ENCODE measurements at regions not wholly inside any gene's neighbourhood (a gene's known extent, or its start where the extent isn't known, plus 50 kb on each side); places are given as distances from the start of the nearest gene placed in this dataset.
A peak's percentile ranks its signal among the peaks of the same experiment; 100 is the strongest.

DNA sequence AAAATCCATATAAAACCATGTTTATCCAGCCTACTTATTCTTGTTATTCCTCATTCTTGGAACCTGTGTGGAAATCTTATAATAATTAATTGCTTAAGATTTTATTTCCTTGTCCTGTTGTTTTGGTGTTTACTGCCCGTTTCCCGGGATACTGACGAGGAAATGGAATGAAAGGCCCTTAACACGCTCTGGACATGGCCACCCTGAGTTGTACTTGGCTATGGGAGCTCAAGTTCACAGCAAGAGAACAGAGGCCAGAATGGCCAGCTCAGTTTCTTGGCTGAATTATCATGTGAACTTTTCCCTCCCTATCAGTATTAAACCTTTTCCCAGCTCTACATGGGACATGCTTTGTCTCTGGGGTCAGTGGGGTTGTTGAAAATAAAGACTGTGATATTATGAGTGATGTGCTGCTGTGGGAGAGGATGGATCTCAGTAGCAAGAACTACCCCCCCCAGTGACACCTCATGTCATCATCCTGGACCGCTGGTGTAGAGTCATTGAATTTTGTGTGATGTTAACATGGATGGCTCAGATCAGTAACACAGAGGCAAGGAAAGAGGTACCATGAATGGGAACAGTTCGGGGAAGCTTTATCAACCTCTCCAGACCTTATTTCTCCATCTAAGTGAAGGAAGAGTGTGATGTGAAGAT is 87.0 kb upstream of the IGFBP3 start:
- DNase-seq (ENCODE audit: low spot score) = no peak

DNA sequence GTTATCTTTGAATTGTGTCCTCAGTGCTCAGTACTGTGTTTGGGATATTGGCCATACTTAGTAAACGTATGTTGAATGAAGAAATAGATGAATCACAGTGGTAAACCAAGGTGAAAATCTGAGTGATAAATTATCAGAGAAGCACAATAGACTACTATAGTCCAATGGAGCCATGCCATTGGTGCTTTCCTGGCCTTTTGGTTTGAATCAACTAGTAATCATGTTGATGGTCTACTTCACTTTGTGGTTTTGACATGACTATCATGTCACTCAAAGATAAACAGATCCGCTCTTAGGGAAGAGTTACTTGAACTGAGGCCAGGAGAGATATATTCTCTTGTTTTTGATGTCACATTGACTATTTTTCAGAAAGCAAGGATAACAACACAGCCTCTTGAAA is 86.1 kb upstream of the IGFBP3 start:
- DNase-seq (ENCODE audit: low spot score) = no peak

DNA sequence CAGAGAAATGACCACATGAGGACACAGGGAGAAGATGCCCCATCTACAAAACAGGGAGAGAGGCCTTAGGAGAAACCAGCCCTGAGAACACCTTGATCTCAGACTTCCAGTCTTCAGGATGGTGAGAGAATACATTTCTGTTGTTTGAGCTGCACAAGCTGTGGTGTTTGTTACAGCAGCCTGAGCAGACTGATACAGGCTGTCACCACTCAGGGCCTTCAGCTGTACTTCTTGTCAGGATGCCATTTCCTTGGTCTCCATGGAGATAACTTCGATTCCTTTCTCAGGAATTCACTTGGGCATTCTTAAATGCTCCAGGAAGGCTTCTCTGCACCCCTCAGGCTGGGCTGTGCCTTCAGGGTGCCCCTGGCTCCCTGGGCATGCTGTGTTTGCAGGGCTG is 85.7 kb upstream of the IGFBP3 start:
- DNase-seq (ENCODE audit: low spot score) = no peak

DNA sequence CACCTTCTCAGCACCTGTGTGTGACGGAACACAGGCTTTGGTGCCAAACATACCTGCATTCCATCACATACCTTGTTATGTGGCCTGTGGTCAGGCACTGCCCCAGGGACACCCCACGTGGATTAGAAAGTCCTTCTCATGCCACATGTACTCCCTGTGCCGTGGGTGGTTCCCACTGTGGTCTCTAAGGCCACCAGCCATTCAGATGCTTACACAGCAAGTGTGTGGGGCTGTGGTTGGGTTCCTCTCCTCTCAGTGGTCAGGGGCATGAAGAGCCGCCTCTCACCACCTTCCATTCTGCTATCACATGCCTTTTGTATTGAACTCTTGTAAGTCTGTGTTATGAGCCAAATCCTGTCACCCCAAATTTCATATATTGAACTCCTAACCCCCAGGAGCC is 85.1 kb upstream of the IGFBP3 start:
- DNase-seq (ENCODE audit: low spot score) = no peak

DNA sequence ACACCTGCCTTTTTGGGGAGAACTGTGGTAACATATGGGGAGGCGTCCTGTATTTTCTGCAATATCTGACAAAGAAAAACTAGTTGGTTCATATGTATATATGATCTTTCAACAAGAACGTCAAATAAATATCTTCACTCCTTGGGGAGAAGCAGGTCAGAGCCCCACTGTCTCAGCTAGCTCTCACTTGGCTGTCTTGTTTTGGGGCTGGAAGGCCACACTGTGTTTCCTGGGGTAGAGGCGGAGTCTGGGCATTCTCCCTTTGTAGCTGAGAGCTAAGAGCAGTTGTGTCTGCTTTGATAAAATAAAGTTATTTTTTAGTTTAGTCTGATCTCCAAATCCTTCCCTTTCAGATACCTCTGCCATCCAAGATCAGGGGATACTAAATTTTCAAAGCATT is 83.9 kb upstream of the IGFBP3 start:
- DNase-seq (ENCODE audit: low spot score) = no peak

DNA sequence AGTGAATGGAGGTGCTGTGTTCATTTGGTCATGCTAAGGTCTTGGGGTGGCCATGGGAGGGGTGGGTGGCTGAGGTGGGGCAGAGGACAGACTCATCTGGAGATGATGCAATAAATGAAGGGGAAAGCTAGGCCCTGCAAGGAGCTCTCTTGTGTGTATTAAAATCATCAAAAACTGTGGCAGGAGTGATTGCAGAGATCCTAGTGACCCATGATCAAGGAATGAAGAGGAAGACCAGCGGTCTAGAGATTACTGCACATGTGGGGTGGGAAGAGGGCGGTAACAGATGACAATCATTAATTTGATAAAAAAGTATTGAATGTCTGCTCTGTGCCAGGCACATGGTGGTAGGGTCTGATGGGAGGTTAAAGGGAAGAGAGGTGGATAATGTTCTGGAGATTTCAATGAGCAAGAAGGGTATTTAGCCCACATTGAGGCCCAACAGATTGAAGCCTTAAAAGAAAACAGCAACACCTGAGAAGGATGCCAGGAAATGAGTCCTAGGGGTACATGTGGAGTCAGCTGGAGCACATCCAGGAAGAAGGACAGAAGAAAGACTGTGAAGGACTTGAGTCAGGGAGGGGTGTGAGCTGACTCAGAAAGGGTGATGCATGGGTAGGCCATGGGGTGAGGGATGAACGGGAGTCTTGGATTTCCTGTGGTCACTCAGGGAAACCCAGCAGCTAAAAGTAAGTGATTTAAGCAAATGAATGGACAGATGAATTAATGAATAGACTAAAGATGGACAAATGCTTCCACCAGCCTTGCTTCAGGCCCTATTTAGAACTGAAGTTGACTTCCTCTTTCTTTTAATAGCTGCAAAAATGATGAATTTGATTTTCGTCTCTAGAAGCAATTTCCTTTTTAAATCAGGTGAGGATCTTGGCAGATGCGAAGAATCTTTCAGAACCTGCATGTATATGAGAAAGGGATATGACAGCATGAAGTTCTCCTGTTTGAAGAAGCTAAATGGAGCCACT is 83.1 kb upstream of the IGFBP3 start:
- DNase-seq (ENCODE audit: low spot score) = peak; percentile 56

DNA sequence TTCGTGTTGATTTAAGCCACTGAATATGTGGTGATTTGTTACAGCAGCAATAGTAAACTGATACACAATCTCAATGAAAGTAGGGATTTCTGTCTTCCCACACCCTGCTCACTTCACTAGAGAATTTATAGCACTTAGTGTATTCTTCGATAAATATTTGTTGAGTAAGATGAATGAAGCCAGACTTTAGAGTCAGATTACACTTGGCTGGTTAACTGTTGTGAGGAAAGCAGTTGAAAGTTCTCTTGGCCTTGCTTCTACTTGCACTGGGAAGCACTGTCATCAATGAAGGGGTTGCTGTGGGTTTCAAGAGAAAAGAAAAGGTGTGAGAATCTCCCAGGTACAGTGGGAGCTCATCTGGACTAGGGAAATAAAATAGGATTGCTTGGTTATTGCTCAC is 82.1 kb upstream of the IGFBP3 start:
- no peak for DNase-seq (ENCODE audit: low spot score)

DNA sequence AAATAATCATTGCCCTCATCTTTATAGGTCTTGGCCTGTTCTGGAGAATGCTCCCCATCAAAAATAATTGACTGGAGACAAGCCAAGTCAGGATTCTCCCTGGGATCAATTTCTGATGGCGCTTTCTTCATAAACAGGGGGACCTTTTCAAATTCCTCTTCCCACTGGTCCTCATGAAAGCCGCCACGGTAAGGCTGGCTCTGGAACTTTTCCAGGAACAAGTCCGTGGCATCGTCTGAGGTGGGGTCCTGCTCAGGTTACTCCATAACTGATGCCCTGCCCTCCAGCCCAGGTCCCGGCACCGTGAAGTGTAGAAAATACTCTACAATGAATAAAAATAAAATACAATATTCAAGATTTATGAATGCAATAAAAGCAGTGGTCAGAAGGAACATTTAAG is 79.4 kb upstream of the IGFBP3 start:
- no peak for DNase-seq (ENCODE audit: low spot score)

DNA sequence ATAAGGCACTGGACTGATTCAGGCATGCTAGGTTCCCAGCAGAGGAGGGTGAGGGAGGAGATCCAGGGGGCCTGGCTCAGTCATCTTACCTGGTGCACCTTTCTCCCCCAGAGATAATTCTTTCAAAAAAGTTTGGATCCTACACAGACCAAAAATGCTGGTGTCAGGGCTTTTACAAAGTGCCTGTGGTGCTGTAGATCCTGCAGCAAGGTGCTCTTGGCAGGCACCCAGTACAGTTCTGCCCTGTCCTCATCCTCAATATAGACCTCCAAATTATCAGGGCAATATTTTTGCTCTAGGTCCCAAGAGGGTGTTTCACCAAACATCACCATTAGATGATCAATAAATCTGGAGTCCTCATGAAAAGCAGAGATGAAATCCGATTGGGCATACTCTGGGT is 78.5 kb upstream of the IGFBP3 start:
- no peak for DNase-seq (ENCODE audit: low spot score)

DNA sequence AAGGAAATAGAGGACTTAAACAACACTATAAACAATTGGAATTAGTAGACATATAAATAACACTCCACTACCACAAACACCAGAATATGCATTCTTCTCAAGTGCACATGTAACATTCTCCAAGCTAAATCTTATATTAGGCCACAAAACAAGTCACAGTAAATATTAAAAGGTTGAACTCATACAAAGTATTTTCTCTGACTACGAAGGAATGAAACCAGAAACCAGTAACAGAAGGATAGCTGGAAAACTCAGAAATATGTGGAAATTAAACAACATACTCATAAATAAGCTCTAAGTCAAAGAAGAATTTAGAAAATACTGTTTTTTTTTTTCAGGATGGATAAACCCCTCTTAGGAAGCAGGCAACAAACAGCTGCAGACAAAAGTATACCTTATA is 77.4 kb upstream of the IGFBP3 start:
- no peak for DNase-seq (ENCODE audit: low spot score)

DNA sequence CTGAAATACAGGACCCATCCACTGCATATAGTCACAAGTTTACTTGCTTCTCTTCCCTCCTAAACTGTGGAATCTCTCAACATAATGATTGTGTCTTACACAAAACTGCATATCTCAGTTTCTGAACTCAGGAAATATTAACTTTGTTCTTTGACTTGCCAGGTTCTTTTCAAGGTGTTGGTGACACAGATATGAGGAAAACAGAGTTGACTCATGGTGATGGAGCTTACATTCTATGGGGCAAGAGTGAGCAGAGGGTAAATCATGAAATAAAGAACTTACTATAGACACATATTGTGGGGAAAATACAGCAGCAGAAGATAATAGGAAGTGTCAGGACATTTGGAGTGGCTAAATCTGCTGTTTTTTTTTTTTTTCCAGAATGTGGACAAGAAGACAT is 72.5 kb upstream of the IGFBP3 start:
- no peak for DNase-seq (ENCODE audit: low spot score)

DNA sequence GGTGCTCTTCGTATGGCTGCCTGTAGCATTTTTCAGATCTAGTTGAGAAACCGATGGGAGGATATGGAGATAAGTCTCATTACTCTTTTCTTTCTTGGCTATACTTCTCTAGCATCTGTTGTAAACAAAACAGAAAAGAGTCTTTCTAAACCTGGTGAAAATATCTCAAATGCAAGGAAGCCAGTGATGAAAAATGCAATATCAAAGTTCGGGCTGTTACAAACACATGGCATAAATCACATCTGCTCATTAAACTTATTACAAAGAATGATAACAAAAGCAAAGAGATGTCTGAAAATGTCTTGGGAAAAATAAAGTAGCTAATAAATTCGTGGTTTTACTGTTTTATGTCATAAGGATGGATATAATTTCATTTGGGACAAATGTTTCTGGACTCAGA is 71.8 kb upstream of the IGFBP3 start:
- DNase-seq (ENCODE audit: low spot score) = no peak

DNA sequence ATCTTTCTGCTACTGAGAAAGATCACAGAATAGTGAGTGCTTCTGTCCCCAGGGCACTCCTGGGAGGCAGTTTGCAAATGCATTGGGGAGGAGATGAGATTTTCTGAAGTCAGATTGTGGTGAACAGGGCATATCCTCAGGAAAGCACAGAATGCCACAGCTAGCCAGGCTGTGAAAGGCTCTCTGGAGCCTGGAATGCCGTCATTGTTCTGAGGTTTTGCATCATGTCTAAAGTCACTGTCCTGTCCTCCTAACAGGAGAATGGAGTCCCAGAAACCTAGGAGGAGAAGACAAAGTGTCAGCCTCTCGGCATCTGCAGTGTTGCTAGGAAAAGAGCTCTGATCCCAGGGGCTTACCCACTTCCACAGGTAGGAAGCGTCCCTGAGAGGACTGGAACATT is 69.2 kb upstream of the IGFBP3 start:
- no peak for DNase-seq (ENCODE audit: low spot score)

DNA sequence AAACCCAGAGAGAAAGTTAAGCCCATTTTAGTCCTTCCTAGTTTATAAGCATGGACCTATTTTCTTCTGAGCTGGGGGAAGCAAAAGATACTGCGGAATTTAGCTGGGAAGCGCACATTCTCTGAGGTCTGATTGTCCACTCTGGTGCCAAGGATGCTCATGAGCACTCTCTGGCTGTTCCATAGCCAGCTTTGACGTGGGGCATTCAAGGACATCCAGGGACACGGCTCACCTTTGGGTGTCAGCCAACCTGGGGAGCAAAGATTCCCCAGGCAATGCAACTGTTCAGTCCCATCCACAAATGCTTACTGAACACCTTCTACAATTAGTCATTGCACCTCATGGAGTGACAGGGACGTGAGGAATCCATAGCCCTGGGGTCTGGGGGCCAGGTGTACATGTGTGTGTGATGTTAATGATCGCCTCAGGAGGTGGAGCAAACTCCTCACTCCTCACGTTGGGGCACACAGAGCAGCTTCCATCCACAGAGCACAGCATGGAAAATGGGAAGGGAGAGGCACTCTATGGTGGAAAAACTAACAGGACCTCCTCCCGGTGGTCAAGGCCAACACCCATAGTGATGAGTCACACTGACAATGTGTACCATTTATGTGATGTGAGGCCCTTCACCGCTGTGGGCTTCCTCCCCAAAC is 67.5 kb upstream of the IGFBP3 start:
- no peak for DNase-seq (ENCODE audit: low spot score)

DNA sequence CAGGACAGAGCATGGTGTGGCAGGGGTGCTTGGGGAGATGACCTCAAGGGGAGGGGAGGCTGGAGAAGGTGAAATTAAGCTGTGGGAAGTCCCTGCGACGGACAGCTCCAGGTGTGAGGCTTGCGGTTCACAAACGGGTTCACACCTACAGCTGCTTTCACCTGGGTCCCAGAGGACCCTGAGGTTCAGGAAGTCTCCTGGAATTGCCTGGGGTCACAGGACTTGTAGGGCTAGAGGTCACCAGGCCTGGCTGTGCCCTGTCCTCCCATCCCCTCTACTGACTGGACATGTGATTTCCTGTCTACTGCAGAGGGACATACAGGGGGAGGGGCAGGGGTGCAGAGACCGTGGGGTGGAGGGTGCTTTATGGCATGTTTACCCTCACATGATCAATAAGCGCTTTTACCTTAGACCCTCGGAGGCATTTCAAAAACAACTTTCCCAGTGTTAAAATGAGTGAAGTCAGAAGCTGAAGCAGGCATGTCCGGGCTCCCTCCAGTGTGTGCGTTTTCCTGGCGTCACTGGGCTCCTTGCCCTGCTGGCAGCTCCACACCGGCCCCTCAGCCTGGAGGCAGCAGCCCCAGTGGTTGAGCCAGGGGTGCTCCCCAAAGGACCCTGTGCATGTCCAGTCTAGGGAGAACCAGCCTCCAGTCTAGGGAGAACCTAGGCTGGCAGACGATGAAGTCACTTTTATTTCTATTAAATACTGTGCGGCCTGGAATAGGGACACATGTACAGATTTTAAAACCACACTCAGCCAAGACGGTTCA is 66.6 kb upstream of the IGFBP3 start:
- DNase-seq (ENCODE audit: low spot score) = no peak

DNA sequence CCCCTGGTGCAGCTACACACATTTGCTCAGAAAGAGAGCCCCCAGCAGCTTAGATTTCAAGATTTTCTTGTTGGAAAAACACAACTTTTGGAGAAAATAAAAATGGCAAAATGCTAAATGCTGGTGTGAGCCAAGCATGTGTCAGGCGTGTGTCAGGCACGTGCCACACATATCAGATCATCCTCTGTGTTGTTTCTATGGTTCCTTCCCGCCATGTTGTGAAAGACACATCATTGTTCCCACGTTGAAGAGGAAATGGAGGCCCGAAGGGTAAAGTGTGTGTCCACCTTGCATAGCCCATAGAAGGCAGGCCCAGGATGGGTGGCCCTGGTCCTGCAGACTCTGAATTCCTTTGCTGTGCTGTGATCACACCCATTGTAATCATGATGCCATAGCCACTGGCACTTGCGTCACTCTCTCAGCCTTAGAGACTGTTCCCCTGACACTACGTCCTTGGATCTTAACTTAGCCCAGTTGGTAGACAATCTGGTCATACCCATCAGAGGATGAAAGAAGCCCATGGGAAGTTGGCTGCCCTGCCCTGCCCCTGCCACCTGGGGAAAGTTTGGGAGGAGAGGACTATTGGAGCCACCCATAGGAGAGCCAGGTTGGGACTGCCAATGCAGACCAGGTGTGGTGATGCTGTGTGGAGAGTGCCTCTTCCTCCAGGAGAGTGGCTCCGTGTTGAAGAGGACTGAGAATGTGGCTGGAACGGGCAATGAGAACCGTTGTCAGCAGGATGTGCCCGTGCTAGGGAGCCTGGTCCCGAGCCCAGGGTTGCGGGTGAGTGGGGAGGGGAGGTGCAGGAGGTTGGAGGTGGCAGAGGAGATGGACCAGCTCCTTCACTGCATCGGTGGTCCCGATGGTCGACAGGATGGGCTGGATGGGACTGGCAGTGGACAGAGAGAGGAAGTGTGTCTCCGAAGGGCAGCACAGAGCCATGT is 65.6 kb upstream of the IGFBP3 start:
- DNase-seq (ENCODE audit: low spot score) = no peak

DNA sequence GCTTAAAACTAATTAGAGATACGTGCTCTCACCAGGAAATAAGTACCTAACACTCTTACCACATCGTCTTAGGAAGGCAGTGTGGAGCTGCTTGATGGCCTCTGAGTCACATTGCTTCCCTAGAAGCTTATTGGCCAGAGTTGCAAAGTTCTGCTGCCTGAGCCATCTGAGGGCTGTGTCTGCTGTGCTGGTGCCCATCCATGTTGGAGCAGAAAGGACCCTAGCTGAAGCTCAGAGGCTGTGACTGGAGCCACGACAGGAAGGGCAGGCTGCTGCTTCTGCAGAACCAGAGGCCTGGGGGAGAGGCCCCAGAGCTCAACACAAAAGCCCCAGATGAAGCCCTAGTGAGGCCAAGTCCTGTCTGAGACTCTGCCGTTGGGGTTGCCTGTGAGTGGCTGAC is 64.8 kb upstream of the IGFBP3 start:
- peak; percentile 27 for DNase-seq (ENCODE audit: low spot score)

DNA sequence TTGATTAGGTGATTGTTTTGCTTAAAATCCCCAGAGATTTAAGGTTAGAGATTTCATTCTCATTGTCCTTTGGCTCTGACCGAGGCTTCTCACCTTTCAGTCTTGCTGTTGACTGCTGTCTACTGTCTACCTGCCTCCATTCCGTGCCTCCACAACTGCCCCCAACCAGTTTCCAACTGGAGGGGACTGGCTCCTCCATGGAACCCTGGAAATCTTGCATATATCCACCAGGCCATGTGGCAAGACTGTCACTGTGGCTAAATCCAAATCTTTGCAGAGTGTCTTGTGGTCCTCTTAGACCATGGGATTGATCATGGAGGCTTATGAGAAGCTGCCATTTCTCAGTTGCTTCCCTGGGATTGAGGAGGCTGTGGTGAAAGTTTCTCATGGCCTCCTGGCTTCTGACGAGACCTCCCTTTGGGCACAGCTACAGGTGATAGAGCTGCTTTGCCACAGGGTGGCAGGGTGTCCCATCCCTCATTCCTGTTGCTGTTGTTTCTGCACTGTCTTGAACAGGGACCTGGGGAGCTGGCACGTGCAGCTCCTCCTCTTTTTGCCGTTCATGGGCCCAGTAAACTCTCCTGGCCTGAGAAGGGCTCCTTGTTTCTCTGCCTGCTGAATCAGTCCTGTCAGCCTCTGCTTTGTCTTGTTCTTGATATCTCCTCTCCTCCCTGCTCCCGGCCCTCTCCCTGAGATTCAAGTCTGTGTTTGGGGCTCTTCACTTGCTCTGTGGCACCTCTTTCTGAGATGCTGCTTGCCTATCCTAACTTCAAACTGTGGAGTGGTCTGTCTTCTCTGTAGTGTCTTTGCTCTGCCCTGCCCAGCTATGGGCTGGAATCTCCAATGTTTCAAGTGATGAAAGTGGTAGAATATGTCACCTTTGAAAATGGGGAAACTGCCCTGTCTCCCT is 63.6 kb upstream of the IGFBP3 start:
- no peak for DNase-seq (ENCODE audit: low spot score)

DNA sequence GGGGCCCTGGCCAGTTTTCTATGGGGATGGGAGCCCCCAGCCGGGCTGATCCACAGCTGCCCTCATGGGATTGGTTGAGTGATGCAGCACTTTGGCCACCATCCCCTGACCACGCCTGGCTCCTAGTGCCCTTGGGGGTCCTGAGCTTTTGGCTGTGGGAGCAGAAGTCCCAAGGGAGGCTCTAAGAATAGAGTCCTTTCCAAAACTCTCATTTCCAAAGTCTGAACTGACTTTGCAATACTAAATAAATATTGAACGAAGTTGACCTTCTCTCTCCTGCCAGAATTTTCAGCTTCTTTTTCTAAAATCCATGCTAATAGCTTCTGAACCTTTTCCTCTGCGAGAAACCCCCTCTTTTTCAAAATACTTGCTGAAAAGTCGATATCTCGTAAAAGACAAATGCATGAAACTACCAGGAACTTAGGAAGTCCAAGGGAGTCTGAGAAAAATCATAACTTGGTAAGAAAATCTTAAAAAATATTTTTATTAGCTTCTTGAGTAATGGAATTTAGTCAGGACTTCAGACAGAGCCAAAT is 62.7 kb upstream of the IGFBP3 start:
- no peak for DNase-seq (ENCODE audit: low spot score)
